ENCODE measurements at regions not wholly inside any gene's neighbourhood (a gene's known extent, or its start where the extent isn't known, plus 50 kb on each side); places are given as distances from the start of the nearest gene placed in this dataset.

GRCh38 chr6:137697267-137697938, 169.7 kb upstream of the TNFAIP3 start:
- Histone ChIP-seq H3K36me3 (no peaks in the 10 kb centered on the region), H3K27me3 (no peaks in the 10 kb centered on the region), H3K4me1 (ENCODE audit: low read depth) (peaks cover 63% of the 10 kb centered on the region), H3K4me3 (no peak overlapping the region), H3K9me3 (ENCODE audit: low read depth) (no peaks in the 10 kb centered on the region), H3K27ac (peak overlapping the region; percentile 99)
- no peak for TF ChIP-seq CTCF (IDR thresholded peaks at IDR 0.05; ENCODE audit: low read depth, low read length)
- peak; percentile 82 to 91 for DNase-seq (ENCODE audit: low read depth in 1 of 2, low spot score in 1 of 2)

DNA sequence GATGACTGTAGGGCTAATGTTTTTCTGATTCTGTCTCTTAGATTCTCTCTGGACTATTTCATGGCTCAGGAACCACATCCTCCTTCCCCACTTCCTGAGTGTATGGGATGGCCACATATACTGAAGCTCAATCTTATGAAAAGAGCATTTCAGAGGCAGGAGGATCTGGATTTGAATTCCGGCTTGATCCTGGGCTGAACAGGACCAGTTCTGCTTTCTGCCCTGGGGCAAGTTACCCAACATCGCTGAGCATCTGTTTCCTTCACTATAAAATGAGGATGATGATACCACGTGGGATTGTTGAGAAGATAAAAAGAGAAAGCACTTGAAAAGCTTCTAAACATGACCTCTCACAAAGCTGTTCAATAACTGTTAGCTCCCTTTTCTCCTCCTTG, 168.4 kb upstream of the TNFAIP3 start:
- peak in 1 of 2 donors; percentile 26 for DNase-seq (ENCODE audit: low read depth in 1 of 2, low spot score in 1 of 2)
- Histone ChIP-seq H3K36me3 (no peaks in the 10 kb centered on the region), H3K4me1 (ENCODE audit: low read depth) (peaks cover 64% of the 10 kb centered on the region), H3K27ac (peak overlapping the region; percentile 99), H3K9me3 (ENCODE audit: low read depth) (no peaks in the 10 kb centered on the region), H3K4me3 (no peak overlapping the region), H3K27me3 (no peaks in the 10 kb centered on the region)
- TF ChIP-seq CTCF (IDR thresholded peaks at IDR 0.05; ENCODE audit: low read depth, low read length) = no peak

GRCh38 chr6:137699031-137699683, 167.9 kb upstream of the TNFAIP3 start:
- Histone ChIP-seq H3K36me3 (no peaks in the 10 kb centered on the region), H3K27ac (peak overlapping the region; percentile 99)
- no peak for TF ChIP-seq CTCF (IDR thresholded peaks at IDR 0.05; ENCODE audit: low read depth, low read length)

GRCh38 chr6:137700161-137700560, 166.9 kb upstream of the TNFAIP3 start:
- H3K27ac ChIP-seq = no peak overlapping the region
- no peaks in the 10 kb centered on the region for H3K9me3 ChIP-seq (ENCODE audit: low read depth)
- TF ChIP-seq CTCF (IDR thresholded peaks at IDR 0.05; ENCODE audit: low read depth, low read length) = no peak
- no peak overlapping the region for H3K4me3 ChIP-seq
- peaks cover 62% of the 10 kb centered on the region for H3K4me1 ChIP-seq (ENCODE audit: low read depth)
- no peak for DNase-seq (ENCODE audit: low read depth in 1 of 2, low spot score in 1 of 2)
- no peaks in the 10 kb centered on the region for H3K36me3 ChIP-seq
- H3K27me3 ChIP-seq = no peaks in the 10 kb centered on the region

More at GRCh38 chr6:137699031-137699683, 167.9 kb upstream of the TNFAIP3 start:
- Histone ChIP-seq H3K4me3 (no peak overlapping the region), H3K4me1 (ENCODE audit: low read depth) (peaks cover 62% of the 10 kb centered on the region), H3K27me3 (no peaks in the 10 kb centered on the region), H3K9me3 (ENCODE audit: low read depth) (no peaks in the 10 kb centered on the region)
- DNase-seq (ENCODE audit: low read depth in 1 of 2, low spot score in 1 of 2) = no peak

GRCh38 chr6:137700751-137701477, 166.1 kb upstream of the TNFAIP3 start:
- DNase-seq (ENCODE audit: low read depth in 1 of 2, low spot score in 1 of 2) = peak in 1 of 2 donors; percentile 61
- no peak for TF ChIP-seq CTCF (IDR thresholded peaks at IDR 0.05; ENCODE audit: low read depth, low read length)

More at GRCh38 chr6:137700751-137701477, 166.1 kb upstream of the TNFAIP3 start:
- H3K4me1 ChIP-seq (ENCODE audit: low read depth) = peaks cover 55% of the 10 kb centered on the region
- no peak overlapping the region for H3K4me3 ChIP-seq
- no peak overlapping the region for H3K27ac ChIP-seq
- no peaks in the 10 kb centered on the region for H3K9me3 ChIP-seq (ENCODE audit: low read depth)
- H3K36me3 ChIP-seq = no peaks in the 10 kb centered on the region
- no peaks in the 10 kb centered on the region for H3K27me3 ChIP-seq

Measured in cardiac muscle cell (in vitro differentiated cells and primary cell).